GM19043 (cell line): ENCODE measurements at regions not wholly inside any gene's neighbourhood (a gene's known extent, or its start where the extent isn't known, plus 50 kb on each side); places are given as distances from the start of the nearest gene placed in this dataset.

Source experiments
- ATAC-seq: cut with Tn5 transposase; IDR thresholded peaks from one replicate; pipeline ENCODE4 v1.9.1; 2021; ENCODE audit warnings: low read depth; ENCODE audit not compliant: unreplicated experiment

GRCh38 chr1:9419369-9420041 is 119.8 kb upstream of the SLC25A33 start:
- ATAC-seq, result no peak

- no peak for ATAC-seq
Measured at GRCh38 chr1:9420835-9421532, 118.3 kb upstream of the SLC25A33 start.

- ATAC-seq, result no peak
Measured at GRCh38 chr1:9421533-9421873, 117.8 kb upstream of the SLC25A33 start.

GRCh38 chr1:9422321-9422720 is 116.9 kb upstream of the SLC25A33 start:
- ATAC-seq, result no peak

GRCh38 chr1:9422911-9423505 is 116.3 kb upstream of the SLC25A33 start:
- no peak for ATAC-seq

GRCh38 chr1:9424261-9424660 is 115.0 kb upstream of the SLC25A33 start:
- ATAC-seq, result no peak

- ATAC-seq, result peak; percentile 11
Measured at GRCh38 chr1:9425859-9426258, 113.4 kb upstream of the SLC25A33 start.

GRCh38 chr1:9426291-9426711 is 113.0 kb upstream of the SLC25A33 start:
- ATAC-seq, result peak; percentile 67

- ATAC-seq, result no peak
Measured at GRCh38 chr1:9427388-9427787, 111.9 kb upstream of the SLC25A33 start.

GRCh38 chr1:9428601-9429341 is 110.5 kb upstream of the SLC25A33 start:
- ATAC-seq, result peak; percentile 63

GRCh38 chr1:9429342-9429711 is 109.9 kb upstream of the SLC25A33 start:
- ATAC-seq, result no peak

- no peak for ATAC-seq
Measured at GRCh38 chr1:9434247-9435152, 104.8 kb upstream of the SLC25A33 start.

GRCh38 chr1:9435153-9435636 is 104.1 kb upstream of the SLC25A33 start:
- no peak for ATAC-seq

- no peak for ATAC-seq
Measured at GRCh38 chr1:9435854-9436640, 103.2 kb upstream of the SLC25A33 start.

GRCh38 chr1:9437961-9438430 is 101.3 kb upstream of the SLC25A33 start:
- ATAC-seq, result no peak

GRCh38 chr1:9438431-9439073 is 100.7 kb upstream of the SLC25A33 start:
- ATAC-seq, result no peak

GRCh38 chr1:9439074-9439761 is 100.0 kb upstream of the SLC25A33 start:
- no peak for ATAC-seq

- ATAC-seq, result no peak
Measured at GRCh38 chr1:9440261-9440660, 99.0 kb upstream of the SLC25A33 start.
